ENCODE measurements at regions not wholly inside any gene's neighbourhood (a gene's known extent, or its start where the extent isn't known, plus 50 kb on each side); places are given as distances from the start of the nearest gene placed in this dataset.

GRCh38 chr18:73708591-73708990, 439.0 kb downstream of the FBXO15 start:
- DNase-seq: no peak
- in situ Hi-C loops (cut with MboI; ENCODE audit: low pct_ligation_motif_present in 1 of 4, low pct_unique_long_range_greater_than_20kb in 1 of 4, low sequenced_read_pairs in 3 of 4) (no loop called here), intact Hi-C loops (cut with DNase I; ENCODE audit: low total_unique reads) (no loop called here)
- Histone ChIP-seq H3K36me3 (no peaks in the 10 kb centered on the region), H3K27me3 (no peaks in the 10 kb centered on the region), H3K4me1 (no peaks in the 10 kb centered on the region), H3K4me3 (no peak overlapping the region), H3K9me3 (no peaks in the 10 kb centered on the region), H3K27ac (no peak overlapping the region)
- no peak for TF ChIP-seq CTCF (IDR thresholded peaks at IDR 0.05)
- TF ChIP-seq POLR2AphosphoS5 (IDR thresholded peaks at IDR 0.05): no peak
- no peak for TF ChIP-seq EP300 (IDR thresholded peaks at IDR 0.05; ENCODE audit: low read depth)
- TF ChIP-seq POLR2A (IDR thresholded peaks at IDR 0.05): no peak
- 82% methylated on average over 5 of the region's 5 CpGs; no CpG with 5 or more reads in 1 of the 2 donors for WGBS, 2 donors (ENCODE audit: low coverage in 1 of 2)

- no peaks in the 10 kb centered on the region for H3K9me3 ChIP-seq
- in situ Hi-C loops (cut with MboI; ENCODE audit: low pct_ligation_motif_present in 1 of 4, low pct_unique_long_range_greater_than_20kb in 1 of 4, low sequenced_read_pairs in 3 of 4) (no loop called here), intact Hi-C loops (cut with DNase I; ENCODE audit: low total_unique reads) (no loop called here)
Measured at GRCh38 chr18:73707035-73707434, 440.6 kb downstream of the FBXO15 start.

GRCh38 chr18:73697353-73697752, 450.3 kb downstream of the FBXO15 start:
- Histone ChIP-seq H3K4me3 (no peak overlapping the region), H3K9me3 (no peaks in the 10 kb centered on the region), H3K4me1 (no peaks in the 10 kb centered on the region), H3K36me3 (no peaks in the 10 kb centered on the region), H3K27ac (no peak overlapping the region), H3K27me3 (no peaks in the 10 kb centered on the region)
- TF ChIP-seq POLR2A (IDR thresholded peaks at IDR 0.05): no peak
- TF ChIP-seq POLR2AphosphoS5 (IDR thresholded peaks at IDR 0.05): no peak
- TF ChIP-seq EP300 (IDR thresholded peaks at IDR 0.05; ENCODE audit: low read depth): no peak
- TF ChIP-seq CTCF (IDR thresholded peaks at IDR 0.05): no peak
- WGBS, 2 donors (ENCODE audit: low coverage in 1 of 2): 45 to 61% methylated on average over 4 of the region's 4 CpGs
- in situ Hi-C loops (cut with MboI; ENCODE audit: low pct_ligation_motif_present in 1 of 4, low pct_unique_long_range_greater_than_20kb in 1 of 4, low sequenced_read_pairs in 3 of 4) (no loop called here), intact Hi-C loops (cut with DNase I; ENCODE audit: low total_unique reads) (no loop called here)
- DNase-seq: no peak

More at GRCh38 chr18:73707035-73707434, 440.6 kb downstream of the FBXO15 start:
- DNase-seq: no peak
- 79 to 83% methylated on average over 1 of the region's 1 CpG for WGBS, 2 donors (ENCODE audit: low coverage in 1 of 2)
- TF ChIP-seq POLR2AphosphoS5 (IDR thresholded peaks at IDR 0.05) (no peak), CTCF (IDR thresholded peaks at IDR 0.05) (no peak), POLR2A (IDR thresholded peaks at IDR 0.05) (no peak), EP300 (IDR thresholded peaks at IDR 0.05; ENCODE audit: low read depth) (no peak)
- no peaks in the 10 kb centered on the region for H3K36me3 ChIP-seq
- H3K4me3 ChIP-seq: no peak overlapping the region
- H3K27ac ChIP-seq: no peak overlapping the region
- no peaks in the 10 kb centered on the region for H3K27me3 ChIP-seq
- H3K4me1 ChIP-seq: no peaks in the 10 kb centered on the region

- no peaks in the 10 kb centered on the region for H3K36me3 ChIP-seq
- TF ChIP-seq POLR2AphosphoS5 (IDR thresholded peaks at IDR 0.05): no peak
- no peak for TF ChIP-seq CTCF (IDR thresholded peaks at IDR 0.05)
- TF ChIP-seq EP300 (IDR thresholded peaks at IDR 0.05; ENCODE audit: low read depth): no peak
- no peak for TF ChIP-seq POLR2A (IDR thresholded peaks at IDR 0.05)
- intact Hi-C loops (cut with DNase I; ENCODE audit: low total_unique reads) (no loop called here), in situ Hi-C loops (cut with MboI; ENCODE audit: low pct_ligation_motif_present in 1 of 4, low pct_unique_long_range_greater_than_20kb in 1 of 4, low sequenced_read_pairs in 3 of 4) (no loop called here)
- no peaks in the 10 kb centered on the region for H3K9me3 ChIP-seq
- WGBS, 2 donors (ENCODE audit: low coverage in 1 of 2): 70 to 71% methylated on average over 1 of the region's 1 CpG
- DNase-seq: no peak
- H3K27me3 ChIP-seq: no peaks in the 10 kb centered on the region
- H3K4me3 ChIP-seq: no peak overlapping the region
- H3K4me1 ChIP-seq: no peaks in the 10 kb centered on the region
- no peak overlapping the region for H3K27ac ChIP-seq
Measured at GRCh38 chr18:73696698-73697097, 450.9 kb downstream of the FBXO15 start.

All from transverse colon (tissue), 4 donors.